DOHH2 (cell line): ENCODE measurements at regions not wholly inside any gene's neighbourhood (a gene's known extent, or its start where the extent isn't known, plus 50 kb on each side); places are given as distances from the start of the nearest gene placed in this dataset.

Experiments
- H3F3A ChIP-seq: fragments of 200-600 bp; sonication (generic), shearing (Covaris generic); 2 replicates; pipeline ENCODE4 v1.6.0; 2016; ENCODE audit warnings: antibody characterized with exemption, mild to moderate bottlenecking; ENCODE audit not compliant: control insufficient read depth, insufficient read depth
- H3K27ac ChIP-seq: fragments of 200-600 bp; sonication (generic); 2 replicates; pipeline ENCODE4 v1.5.1; 2014; ENCODE audit warnings: low read depth, mild to moderate bottlenecking, low read length, moderate library complexity
- H3K27me3 ChIP-seq: fragments of 200-600 bp; sonication (generic); 2 replicates; pipeline ENCODE4 v1.6.1; 2014; ENCODE audit warnings: mild to moderate bottlenecking, low read length, mixed read lengths; ENCODE audit not compliant: control insufficient read depth
- H3K36me3 ChIP-seq: fragments of 200-600 bp; sonication (generic); 2 replicates; pipeline ENCODE4 v1.6.1; 2014; ENCODE audit warnings: mild to moderate bottlenecking, low read length, moderate library complexity, mixed read lengths; ENCODE audit not compliant: control insufficient read depth
- H3K4me1 ChIP-seq: fragments of 200-600 bp; sonication (generic); 2 replicates; pipeline ENCODE4 v1.6.1; 2014; ENCODE audit warnings: mild to moderate bottlenecking, low read length, mixed read lengths; ENCODE audit not compliant: control insufficient read depth
- H3K4me2 ChIP-seq: fragments of 200-600 bp; sonication (generic); 2 replicates; pipeline ENCODE4 v1.6.0; 2014; ENCODE audit warnings: mild to moderate bottlenecking, low read length, moderate library complexity
- H3K4me3 ChIP-seq: fragments of 200-600 bp; sonication (generic); 2 replicates; pipeline ENCODE4 v1.5.1; 2014; ENCODE audit warnings: mild to moderate bottlenecking, low read length, mixed read lengths
- H3K79me2 ChIP-seq: fragments of 200-600 bp; sonication (generic); 2 replicates; pipeline ENCODE4 v1.6.1; 2014; ENCODE audit warnings: mild to moderate bottlenecking, low read length, mixed read lengths; ENCODE audit not compliant: control insufficient read depth
- H3K9me2 ChIP-seq: fragments of 200-600 bp; sonication (generic); replicated peaks from 2 replicates; pipeline ENCODE4 v1.6.1; 2014; ENCODE audit warnings: mild to moderate bottlenecking, low read length, mixed read lengths; ENCODE audit not compliant: control insufficient read depth
- H3K9me3 ChIP-seq: fragments of 200-600 bp; sonication (generic); 2 replicates; pipeline ENCODE4 v1.6.1; 2014; ENCODE audit warnings: antibody characterized with exemption, low read length, mixed read lengths; ENCODE audit not compliant: control insufficient read depth, insufficient read depth
- H4K20me1 ChIP-seq: fragments of 200-600 bp; sonication (generic); 2 replicates; pipeline ENCODE4 v1.6.0; 2014; ENCODE audit warnings: low read depth, mild to moderate bottlenecking, antibody characterized with exemption, low read length, moderate library complexity; ENCODE audit not compliant: control insufficient read depth, insufficient read depth
- CTCF ChIP-seq: fragments of 200-600 bp; sonication (generic); IDR thresholded peaks from one replicate; pipeline ENCODE4 v1.5.1; 2014; ENCODE audit warnings: antibody characterized with exemption, mild to moderate bottlenecking, low read depth, low read length; ENCODE audit not compliant: poor library complexity, severe bottlenecking
- EZH2phosphoT487 ChIP-seq: fragments of 200-600 bp; sonication (generic); IDR thresholded peaks from 2 replicates; pipeline ENCODE4 v1.6.1; 2017; ENCODE audit warnings: borderline replicate concordance, mild to moderate bottlenecking, antibody characterized with exemption, low read length, moderate library complexity, mixed read lengths

DNA sequence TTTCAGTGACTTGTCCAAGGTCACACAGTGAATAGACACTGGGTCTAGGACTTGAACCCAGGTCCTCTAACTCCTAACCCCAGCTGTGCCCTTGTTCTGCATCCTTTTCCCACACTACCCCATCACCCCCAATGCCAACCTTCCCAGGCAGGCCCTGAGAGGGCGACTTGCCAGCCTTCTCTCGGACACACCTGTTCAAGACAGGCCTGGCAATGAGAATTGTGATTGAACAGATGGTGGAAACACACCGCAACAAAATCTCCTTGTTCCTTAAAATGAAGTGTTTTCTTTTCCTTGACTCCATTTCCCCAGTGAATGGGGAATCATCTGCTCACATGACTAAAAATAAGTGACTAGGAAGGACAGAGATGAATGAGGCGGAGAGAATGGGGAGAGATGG lies 189.5 kb upstream of the ASIC2 start:
- TF ChIP-seq EZH2phosphoT487 (no peak), CTCF (no peak)
- H3K9me3 ChIP-seq = no peaks in the 10 kb centered on the region
- no peaks in the 10 kb centered on the region for H3K27me3 ChIP-seq
- no peak overlapping the region for H3K27ac ChIP-seq
- no peaks in the 10 kb centered on the region for H4K20me1 ChIP-seq
- H3K36me3 ChIP-seq = no peaks in the 10 kb centered on the region
- H3K79me2 ChIP-seq = no peaks in the 10 kb centered on the region
- no peaks in the 10 kb centered on the region for H3K9me2 ChIP-seq
- H3K4me2 ChIP-seq = no peak overlapping the region
- no peaks in the 10 kb centered on the region for H3F3A ChIP-seq
- no peak overlapping the region for H3K4me3 ChIP-seq
- no peaks in the 10 kb centered on the region for H3K4me1 ChIP-seq

DNA sequence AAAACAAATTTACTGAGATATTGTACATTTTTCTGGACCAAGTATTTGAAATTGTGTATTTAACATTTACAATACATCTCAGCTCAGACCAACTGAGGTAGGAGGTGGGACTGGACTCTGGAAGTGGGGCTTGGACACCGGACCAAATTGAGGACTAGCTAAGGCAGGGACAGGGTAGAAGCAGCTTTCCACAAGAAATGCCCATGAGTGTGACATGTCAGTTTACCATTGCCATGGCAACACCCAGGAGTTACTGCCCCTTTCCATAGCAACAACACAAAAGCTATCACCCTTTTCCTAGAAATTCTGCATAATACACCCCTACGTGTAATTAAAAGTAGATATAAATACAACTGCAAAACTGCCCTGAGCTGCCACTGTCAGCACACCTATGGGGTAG lies 191.5 kb upstream of the ASIC2 start:
- Histone ChIP-seq H4K20me1 (no peaks in the 10 kb centered on the region), H3K27ac (no peak overlapping the region), H3K4me3 (no peak overlapping the region), H3K79me2 (no peaks in the 10 kb centered on the region), H3K4me2 (no peak overlapping the region), H3K27me3 (no peaks in the 10 kb centered on the region), H3K9me3 (no peaks in the 10 kb centered on the region), H3K9me2 (no peaks in the 10 kb centered on the region), H3K36me3 (no peaks in the 10 kb centered on the region), H3K4me1 (no peaks in the 10 kb centered on the region), H3F3A (no peaks in the 10 kb centered on the region)
- TF ChIP-seq CTCF (no peak), EZH2phosphoT487 (no peak)

DNA sequence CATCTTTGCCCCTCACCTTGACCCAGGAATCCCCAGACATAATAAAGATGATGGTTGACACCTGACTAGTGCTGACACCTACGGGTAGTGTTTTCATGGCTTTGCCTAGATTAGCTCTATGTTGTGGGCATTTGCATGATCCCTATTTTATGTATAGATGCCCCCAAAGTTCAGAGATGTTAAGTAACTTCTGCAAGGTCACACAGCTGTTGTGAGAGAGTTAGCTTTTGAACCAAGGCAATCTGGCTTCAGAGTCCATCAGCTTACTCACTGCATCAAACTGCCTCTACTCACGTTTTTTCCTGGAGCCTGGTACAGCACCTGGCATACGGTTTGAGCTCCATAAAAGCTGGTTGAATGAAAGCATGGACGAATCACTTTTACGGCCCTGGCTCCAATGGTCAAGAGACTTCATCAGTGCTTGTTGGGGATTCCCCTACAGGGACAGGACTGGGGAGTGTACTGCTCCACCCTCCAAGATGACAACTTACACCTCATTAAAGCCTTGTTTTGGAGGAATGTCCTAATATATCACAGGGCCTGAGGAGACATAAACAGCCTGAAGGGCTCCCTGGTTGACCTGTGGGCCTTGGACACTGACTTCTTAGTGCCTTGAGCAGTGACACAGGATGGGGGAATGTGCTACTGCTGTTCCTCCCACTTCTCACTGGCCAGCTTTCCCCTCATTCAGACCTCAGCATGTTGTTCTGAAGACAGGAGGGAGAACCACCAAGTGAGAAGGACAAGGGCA lies 193.2 kb upstream of the ASIC2 start:
- TF ChIP-seq CTCF (no peak), EZH2phosphoT487 (no peak)

More for the DNA sequence above, 193.2 kb upstream of the ASIC2 start:
- Histone ChIP-seq H3F3A (no peaks in the 10 kb centered on the region), H3K9me2 (no peaks in the 10 kb centered on the region), H3K4me2 (no peak overlapping the region), H3K4me3 (no peak overlapping the region), H3K27me3 (no peaks in the 10 kb centered on the region), H3K4me1 (no peaks in the 10 kb centered on the region), H3K27ac (no peak overlapping the region), H3K79me2 (no peaks in the 10 kb centered on the region), H3K36me3 (no peaks in the 10 kb centered on the region), H3K9me3 (no peaks in the 10 kb centered on the region), H4K20me1 (no peaks in the 10 kb centered on the region)
